ENCODE measurements at regions not wholly inside any gene's neighbourhood (a gene's known extent, or its start where the extent isn't known, plus 50 kb on each side); places are given as distances from the start of the nearest gene placed in this dataset.
"Not testable (repeated sequence)": the region's sequence is repeated elsewhere in the genome, so short reads cannot be mapped to it uniquely, and the experiment has no call there.

GRCh38 chr4:112952313-112952700 lies 97.1 kb upstream of the ANK2 start:
- DNase-seq = no peak

- no peak for DNase-seq
Observed at GRCh38 chr4:112953262-112953661, 96.2 kb upstream of the ANK2 start.

- no peak for DNase-seq
Observed at GRCh38 chr4:112954286-112954685, 95.2 kb upstream of the ANK2 start.

- no peak for DNase-seq
Observed at GRCh38 chr4:112956484-112956896, 93.0 kb upstream of the ANK2 start.

GRCh38 chr4:112957764-112958163 lies 91.7 kb upstream of the ANK2 start:
- DNase-seq = not testable (repeated sequence)

- no peak for DNase-seq
Observed at GRCh38 chr4:112966701-112967488, 82.6 kb upstream of the ANK2 start.

- no peak for DNase-seq
Observed at GRCh38 chr4:112968451-112969159, 80.8 kb upstream of the ANK2 start.

GRCh38 chr4:112970903-112971302 lies 78.5 kb upstream of the ANK2 start:
- DNase-seq = no peak

GRCh38 chr4:112973750-112974251 lies 75.7 kb upstream of the ANK2 start:
- no peak for DNase-seq

GRCh38 chr4:112975567-112976355 lies 73.7 kb upstream of the ANK2 start:
- no peak for DNase-seq

GRCh38 chr4:112978691-112979472 lies 70.6 kb upstream of the ANK2 start:
- DNase-seq = no peak

GRCh38 chr4:112979881-112980421 lies 69.5 kb upstream of the ANK2 start:
- DNase-seq = no peak

- DNase-seq = no peak
Observed at GRCh38 chr4:112982680-112983079, 66.8 kb upstream of the ANK2 start.

- DNase-seq = no peak
Observed at GRCh38 chr4:112994732-112995464, 54.6 kb upstream of the ANK2 start.

All from CD4-positive, alpha-beta T cell treated with Interferon gamma for 1 hour (primary cell).